ENCODE measurements at regions not wholly inside any gene's neighbourhood (a gene's known extent, or its start where the extent isn't known, plus 50 kb on each side); places are given as distances from the start of the nearest gene placed in this dataset.

DNA sequence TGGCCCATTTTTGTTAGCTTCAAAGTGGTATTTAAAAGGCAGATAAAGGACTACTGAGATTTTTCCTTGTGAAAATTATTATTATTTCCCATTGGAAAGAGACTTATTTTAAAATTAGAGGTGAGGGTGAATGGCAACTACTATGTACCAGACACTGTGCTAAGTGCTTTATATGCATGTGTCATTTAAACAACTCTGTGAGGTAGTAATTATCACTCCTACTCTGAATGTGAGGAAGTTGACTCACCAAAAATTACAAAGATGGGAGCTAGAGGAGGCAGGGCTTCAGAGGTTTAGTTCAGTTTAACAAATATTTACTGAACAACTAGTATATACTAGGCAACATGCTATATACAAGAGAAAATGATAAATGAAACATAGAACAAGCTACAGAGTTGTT is 78.2 kb downstream of the MSL3 start:
- CTCF ChIA-PET: interaction anchor here (0.6 to 2.2 kb wide), 2 partner anchors 11 to 401 kb away, joined by 3 to 7 read pairs; no protein-coding TSS in a partner anchor
- Mint-ChIP-seq H3K27me3 (peaks cover 4% of the 10 kb centered on the region), H3K27ac (no peak overlapping the region), H3K4me1 (peaks cover 5% of the 10 kb centered on the region), H3K36me3 (ENCODE audit: low read depth) (no peaks in the 10 kb centered on the region), H3K9me3 (no peaks in the 10 kb centered on the region), H3K4me3 (no peak overlapping the region)
- POLR2A ChIA-PET: no interaction called here
- no peak for DNase-seq

GRCh38 chrX:11837437-11837836 is 79.4 kb downstream of the MSL3 start:
- Mint-ChIP-seq H3K9me3 (no peaks in the 10 kb centered on the region), H3K27ac (no peak overlapping the region), H3K27me3 (peaks cover 4% of the 10 kb centered on the region), H3K36me3 (ENCODE audit: low read depth) (no peaks in the 10 kb centered on the region), H3K4me3 (no peak overlapping the region), H3K4me1 (peaks cover 5% of the 10 kb centered on the region)
- ChIA-PET CTCF (no interaction called here), POLR2A (no interaction called here)
- no peak for DNase-seq

GRCh38 chrX:11864171-11864570 is 106.1 kb downstream of the MSL3 start:
- H3K36me3 Mint-ChIP-seq (ENCODE audit: low read depth): no peaks in the 10 kb centered on the region
- H3K27me3 Mint-ChIP-seq: no peaks in the 10 kb centered on the region
- no peak overlapping the region for H3K4me3 Mint-ChIP-seq
- no peaks in the 10 kb centered on the region for H3K9me3 Mint-ChIP-seq
- POLR2A ChIA-PET: no interaction called here
- peaks cover 4% of the 10 kb centered on the region for H3K4me1 Mint-ChIP-seq
- CTCF ChIA-PET: no interaction called here
- no peak for DNase-seq
- no peak overlapping the region for H3K27ac Mint-ChIP-seq

- ChIA-PET POLR2A (no interaction called here), CTCF (no interaction called here)
- Mint-ChIP-seq H3K4me3 (no peak overlapping the region), H3K27me3 (no peaks in the 10 kb centered on the region), H3K9me3 (no peaks in the 10 kb centered on the region), H3K27ac (no peak overlapping the region), H3K36me3 (ENCODE audit: low read depth) (no peaks in the 10 kb centered on the region), H3K4me1 (peaks cover 4% of the 10 kb centered on the region)
- no peak for DNase-seq
These were observed 109.7 kb downstream of the MSL3 start for GRCh38 chrX:11867610-11868345.

- no peaks in the 10 kb centered on the region for H3K9me3 Mint-ChIP-seq
- H3K4me1 Mint-ChIP-seq: no peaks in the 10 kb centered on the region
- no peaks in the 10 kb centered on the region for H3K27me3 Mint-ChIP-seq
- H3K27ac Mint-ChIP-seq: no peak overlapping the region
- H3K36me3 Mint-ChIP-seq (ENCODE audit: low read depth): no peaks in the 10 kb centered on the region
- ChIA-PET POLR2A (no interaction called here), CTCF (no interaction called here)
- DNase-seq: no peak
- no peak overlapping the region for H3K4me3 Mint-ChIP-seq
These were observed 112.8 kb downstream of the MSL3 start for GRCh38 chrX:11870789-11871188.

DNA sequence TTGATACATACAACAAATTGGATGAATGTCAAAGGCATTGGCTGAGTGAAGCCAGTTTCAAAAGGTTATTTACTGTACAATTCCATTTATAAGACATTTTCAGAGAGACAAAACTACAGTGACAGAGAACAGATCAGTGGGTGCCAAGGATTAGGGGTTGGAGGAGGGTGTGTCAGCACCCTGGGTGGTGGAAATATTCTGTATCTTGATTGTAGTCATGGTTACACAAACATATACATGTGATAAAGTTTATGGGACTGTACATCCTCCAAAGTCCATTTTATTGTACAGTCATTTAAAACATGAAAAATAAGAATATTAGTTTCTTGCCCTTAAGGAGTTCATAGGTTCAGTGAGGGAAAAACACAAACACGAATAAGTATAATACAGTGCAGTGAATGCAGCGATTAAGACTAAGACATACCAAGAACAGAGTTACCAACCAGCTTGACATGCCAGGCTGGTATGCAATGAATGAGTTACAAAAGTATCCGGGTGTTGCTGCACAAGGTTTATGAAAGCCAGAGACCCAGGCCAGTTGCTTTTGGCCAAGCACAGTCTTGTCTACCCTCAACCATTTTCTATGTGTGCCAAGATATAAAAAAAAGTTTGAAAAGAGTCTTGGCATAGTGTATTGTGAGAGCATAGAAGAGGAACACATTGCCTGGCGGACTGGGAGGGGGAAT is 123.6 kb downstream of the MSL3 start:
- H3K9me3 Mint-ChIP-seq: no peaks in the 10 kb centered on the region
- no peaks in the 10 kb centered on the region for H3K4me1 Mint-ChIP-seq
- no peak overlapping the region for H3K4me3 Mint-ChIP-seq
- no peak for DNase-seq
- H3K36me3 Mint-ChIP-seq (ENCODE audit: low read depth): no peaks in the 10 kb centered on the region
- no peak overlapping the region for H3K27ac Mint-ChIP-seq
- ChIA-PET POLR2A (no interaction called here), CTCF (no interaction called here)
- H3K27me3 Mint-ChIP-seq: no peaks in the 10 kb centered on the region

DNA sequence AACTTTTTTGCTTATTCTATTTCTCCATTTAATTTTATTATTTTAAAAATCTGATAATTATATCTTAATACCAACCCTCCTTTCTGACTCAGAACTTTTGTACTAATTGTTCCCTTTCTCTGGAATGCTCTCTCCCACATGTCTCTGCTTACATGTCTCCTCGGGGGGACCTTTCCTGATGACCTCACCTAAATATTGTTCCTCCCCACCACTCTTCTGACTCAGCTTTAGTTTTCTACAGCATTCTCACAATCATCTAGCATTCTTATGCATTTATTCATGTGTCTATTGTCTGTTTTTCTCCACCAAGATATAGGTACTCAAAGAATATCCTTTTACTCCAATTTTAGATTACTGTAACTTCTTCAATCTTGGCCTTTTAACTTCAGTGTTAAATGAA is 128.7 kb downstream of the MSL3 start:
- Mint-ChIP-seq H3K36me3 (ENCODE audit: low read depth) (no peaks in the 10 kb centered on the region), H3K4me1 (no peaks in the 10 kb centered on the region), H3K9me3 (no peaks in the 10 kb centered on the region), H3K27ac (no peak overlapping the region), H3K27me3 (no peaks in the 10 kb centered on the region), H3K4me3 (no peak overlapping the region)
- ChIA-PET POLR2A (no interaction called here), CTCF (no interaction called here)
- DNase-seq: no peak

GRCh38 chrX:11887175-11887574 is 129.1 kb downstream of the MSL3 start:
- Mint-ChIP-seq H3K36me3 (ENCODE audit: low read depth) (no peaks in the 10 kb centered on the region), H3K4me3 (no peak overlapping the region), H3K27ac (no peak overlapping the region), H3K27me3 (no peaks in the 10 kb centered on the region), H3K4me1 (no peaks in the 10 kb centered on the region), H3K9me3 (no peaks in the 10 kb centered on the region)
- CTCF ChIA-PET: no interaction called here
- DNase-seq: no peak
- POLR2A ChIA-PET: no interaction called here

GRCh38 chrX:11888421-11888820 is 130.4 kb downstream of the MSL3 start:
- H3K27ac Mint-ChIP-seq: no peak overlapping the region
- CTCF ChIA-PET: no interaction called here
- no peaks in the 10 kb centered on the region for H3K9me3 Mint-ChIP-seq
- no peak overlapping the region for H3K4me3 Mint-ChIP-seq
- DNase-seq: no peak
- POLR2A ChIA-PET: no interaction called here
- H3K4me1 Mint-ChIP-seq: no peaks in the 10 kb centered on the region
- no peaks in the 10 kb centered on the region for H3K36me3 Mint-ChIP-seq (ENCODE audit: low read depth)
- no peaks in the 10 kb centered on the region for H3K27me3 Mint-ChIP-seq

GRCh38 chrX:11889791-11890190 is 131.8 kb downstream of the MSL3 start:
- H3K36me3 Mint-ChIP-seq (ENCODE audit: low read depth): no peaks in the 10 kb centered on the region
- H3K9me3 Mint-ChIP-seq: no peaks in the 10 kb centered on the region
- H3K4me1 Mint-ChIP-seq: no peaks in the 10 kb centered on the region
- DNase-seq: no peak
- ChIA-PET CTCF (no interaction called here), POLR2A (no interaction called here)
- H3K27ac Mint-ChIP-seq: no peak overlapping the region
- H3K27me3 Mint-ChIP-seq: no peaks in the 10 kb centered on the region
- no peak overlapping the region for H3K4me3 Mint-ChIP-seq

GRCh38 chrX:11890836-11891514 is 132.9 kb downstream of the MSL3 start:
- no peaks in the 10 kb centered on the region for H3K27me3 Mint-ChIP-seq
- H3K36me3 Mint-ChIP-seq (ENCODE audit: low read depth): no peaks in the 10 kb centered on the region
- CTCF ChIA-PET: no interaction called here
- no peaks in the 10 kb centered on the region for H3K4me1 Mint-ChIP-seq
- H3K9me3 Mint-ChIP-seq: no peaks in the 10 kb centered on the region
- no peak overlapping the region for H3K27ac Mint-ChIP-seq
- no peak for DNase-seq
- POLR2A ChIA-PET: no interaction called here
- no peak overlapping the region for H3K4me3 Mint-ChIP-seq

GRCh38 chrX:11893933-11894710 is 136.1 kb downstream of the MSL3 start:
- no peak for DNase-seq
- H3K27me3 Mint-ChIP-seq: no peaks in the 10 kb centered on the region
- H3K36me3 Mint-ChIP-seq (ENCODE audit: low read depth): no peaks in the 10 kb centered on the region
- H3K27ac Mint-ChIP-seq: no peak overlapping the region
- ChIA-PET CTCF (no interaction called here), POLR2A (no interaction called here)
- no peaks in the 10 kb centered on the region for H3K9me3 Mint-ChIP-seq
- H3K4me1 Mint-ChIP-seq: no peaks in the 10 kb centered on the region
- H3K4me3 Mint-ChIP-seq: no peak overlapping the region

- H3K36me3 Mint-ChIP-seq (ENCODE audit: low read depth): no peaks in the 10 kb centered on the region
- H3K27me3 Mint-ChIP-seq: no peaks in the 10 kb centered on the region
- H3K9me3 Mint-ChIP-seq: no peaks in the 10 kb centered on the region
- CTCF ChIA-PET: interaction anchor here (0.6 kb wide), 1 partner anchor 9 kb away, joined by 3 read pairs; no protein-coding TSS in a partner anchor
- H3K4me1 Mint-ChIP-seq: no peaks in the 10 kb centered on the region
- POLR2A ChIA-PET: no interaction called here
- no peak for DNase-seq
- H3K27ac Mint-ChIP-seq: no peak overlapping the region
- H3K4me3 Mint-ChIP-seq: no peak overlapping the region
These were observed 141.1 kb downstream of the MSL3 start for GRCh38 chrX:11899091-11899490.
